SU-DHL-6 (cell line): ENCODE measurements at regions not wholly inside any gene's neighbourhood (a gene's known extent, or its start where the extent isn't known, plus 50 kb on each side); places are given as distances from the start of the nearest gene placed in this dataset.

Experiments used
- H2AFZ ChIP-seq: fragments of 200-600 bp; sonication (generic); 2 replicates; pipeline ENCODE4 v1.6.1; 2014; ENCODE audit warnings: low read depth, mild to moderate bottlenecking, moderate library complexity, mixed read lengths, antibody characterized with exemption, low read length; ENCODE audit not compliant: severe bottlenecking
- H3F3A ChIP-seq: fragments of 200-600 bp; shearing (Covaris generic); 2 replicates; pipeline ENCODE4 v1.6.0; 2016; ENCODE audit warnings: antibody characterized with exemption, mild to moderate bottlenecking; ENCODE audit not compliant: insufficient read depth
- H3K27ac ChIP-seq: fragments of 200-600 bp; sonication (generic); 2 replicates; pipeline ENCODE4 v1.5.1; 2016; ENCODE audit warnings: low read depth, mild to moderate bottlenecking, low read length, moderate library complexity, mixed read lengths
- H3K27me3 ChIP-seq: fragments of 200-600 bp; sonication (generic), shearing (Covaris generic); 2 replicates; pipeline ENCODE4 v1.6.0; 2014; ENCODE audit warnings: mild to moderate bottlenecking, low read length
- H3K36me3 ChIP-seq: fragments of 200-600 bp; sonication (generic); 2 replicates; pipeline ENCODE4 v1.6.1; 2014; ENCODE audit warnings: mild to moderate bottlenecking, low read length, mixed read lengths
- H3K4me2 ChIP-seq: fragments of 300-600, 200-600 bp; shearing (Covaris generic), sonication (generic); 2 replicates; pipeline ENCODE4 v1.6.0; 2014; ENCODE audit warnings: low read length, low read depth, mild to moderate bottlenecking; ENCODE audit not compliant: poor library complexity, severe bottlenecking
- H3K4me3 ChIP-seq: fragments of 200-600 bp; sonication (generic); 2 replicates; pipeline ENCODE4 v1.5.1; 2014; ENCODE audit warnings: antibody characterized with exemption, low read length, mild to moderate bottlenecking, mixed read lengths; ENCODE audit not compliant: insufficient read depth, poor library complexity, severe bottlenecking
- H3K79me2 ChIP-seq: fragments of 200-600 bp; sonication (generic); 2 replicates; pipeline ENCODE4 v1.6.1; 2014; ENCODE audit warnings: mild to moderate bottlenecking, low read length, moderate library complexity; ENCODE audit not compliant: insufficient read depth
- H3K9ac ChIP-seq: fragments of 200-600 bp; sonication (generic); 2 replicates; pipeline ENCODE4 v1.7.0; 2014; ENCODE audit warnings: mild to moderate bottlenecking, low read length
- H3K9me2 ChIP-seq: fragments of 200-600 bp; sonication (generic); replicated peaks from 2 replicates; pipeline ENCODE4 v1.6.1; 2014; ENCODE audit warnings: low read length; ENCODE audit not compliant: insufficient read depth
- H3K9me3 ChIP-seq: fragments of 200-600 bp; sonication (generic); 2 replicates; pipeline ENCODE4 v1.6.1; 2014; ENCODE audit warnings: low read length, mixed read lengths; ENCODE audit not compliant: insufficient read depth
- H4K20me1 ChIP-seq: fragments of 200-600 bp; sonication (generic); 2 replicates; pipeline ENCODE4 v1.6.1; 2014; ENCODE audit warnings: low read depth, mild to moderate bottlenecking, antibody characterized with exemption, low read length, moderate library complexity, mixed read lengths
- CTCF ChIP-seq: fragments of 200-600 bp; sonication (generic); IDR thresholded peaks from one replicate; pipeline ENCODE4 v1.5.1; 2017; ENCODE audit warnings: antibody characterized with exemption, mild to moderate bottlenecking, low read length, moderate library complexity; ENCODE audit not compliant: insufficient read depth, poor library complexity, severe bottlenecking
- EZH2phosphoT487 ChIP-seq: fragments of 200-600 bp; sonication (generic), shearing (Covaris generic); conservative IDR thresholded peaks from 2 replicates; pipeline ENCODE4 v1.6.1; 2018; ENCODE audit warnings: mild to moderate bottlenecking, antibody characterized with exemption, low read length, moderate library complexity, mixed read lengths

- TF ChIP-seq EZH2phosphoT487 (no peak), CTCF (no peak)
- Histone ChIP-seq H4K20me1 (no peaks in the 10 kb centered on the region), H3K79me2 (no peaks in the 10 kb centered on the region), H3K27ac (no peak overlapping the region), H3K36me3 (no peaks in the 10 kb centered on the region), H3F3A (no peaks in the 10 kb centered on the region), H3K27me3 (no peaks in the 10 kb centered on the region), H3K9me3 (no peaks in the 10 kb centered on the region), H3K9me2 (no peaks in the 10 kb centered on the region), H2AFZ (no peak overlapping the region), H3K9ac (no peak overlapping the region), H3K4me2 (no peak overlapping the region), H3K4me3 (no peak overlapping the region)
Measured at GRCh38 chr9:129476821-129477611, 143.9 kb downstream of the C9orf50 start.

GRCh38 chr9:129474740-129475404, 146.0 kb downstream of the C9orf50 start:
- Histone ChIP-seq H3F3A (no peaks in the 10 kb centered on the region), H3K27me3 (no peaks in the 10 kb centered on the region), H3K27ac (no peak overlapping the region), H3K9me3 (no peaks in the 10 kb centered on the region), H3K79me2 (no peaks in the 10 kb centered on the region), H3K36me3 (no peaks in the 10 kb centered on the region), H3K9me2 (no peaks in the 10 kb centered on the region), H3K4me2 (no peak overlapping the region), H3K9ac (no peak overlapping the region), H2AFZ (no peak overlapping the region), H3K4me3 (no peak overlapping the region), H4K20me1 (no peaks in the 10 kb centered on the region)
- no peak for TF ChIP-seq CTCF
- no peak for TF ChIP-seq EZH2phosphoT487

- TF ChIP-seq CTCF (no peak), EZH2phosphoT487 (no peak)
- Histone ChIP-seq H2AFZ (no peak overlapping the region), H3K9ac (no peak overlapping the region), H3F3A (no peaks in the 10 kb centered on the region), H3K9me2 (no peaks in the 10 kb centered on the region), H4K20me1 (no peaks in the 10 kb centered on the region), H3K36me3 (no peaks in the 10 kb centered on the region), H3K27ac (no peak overlapping the region), H3K79me2 (no peaks in the 10 kb centered on the region), H3K4me2 (no peak overlapping the region), H3K4me3 (no peak overlapping the region), H3K27me3 (no peaks in the 10 kb centered on the region), H3K9me3 (no peaks in the 10 kb centered on the region)
Measured at GRCh38 chr9:129473523-129474244, 147.2 kb downstream of the C9orf50 start.
